Activated effector memory CD4-positive, alpha-beta T cell treated with Interleukin-2 at 50 U/mL for 16 hours (primary cell): ENCODE measurements at regions not wholly inside any gene's neighbourhood (a gene's known extent, or its start where the extent isn't known, plus 50 kb on each side); places are given as distances from the start of the nearest gene placed in this dataset.

ENCODE experiments used
- DNase-seq: peaks from one replicate; pipeline ENCODE4 v3.0.0-alpha.2; 2020

GRCh38 chr18:40473221-40474029 lies 1481.6 kb upstream of the PIK3C3 start:
- DNase-seq = no peak

- DNase-seq = no peak
These were observed 1484.3 kb upstream of the PIK3C3 start for GRCh38 chr18:40470723-40471122.

GRCh38 chr18:40469851-40470250 lies 1485.2 kb upstream of the PIK3C3 start:
- DNase-seq = no peak

- no peak for DNase-seq
These were observed 1485.7 kb upstream of the PIK3C3 start for GRCh38 chr18:40469316-40469715.

GRCh38 chr18:40464032-40464431 lies 1491.0 kb upstream of the PIK3C3 start:
- DNase-seq = no peak

GRCh38 chr18:40453903-40454302 lies 1501.1 kb upstream of the PIK3C3 start:
- DNase-seq = no peak

GRCh38 chr18:40452599-40452998 lies 1502.4 kb upstream of the PIK3C3 start:
- no peak for DNase-seq

GRCh38 chr18:40450751-40451150 lies 1504.3 kb upstream of the PIK3C3 start:
- no peak for DNase-seq

- no peak for DNase-seq
These were observed 1507.2 kb upstream of the PIK3C3 start for GRCh38 chr18:40447820-40448219.

- no peak for DNase-seq
These were observed 1514.9 kb upstream of the PIK3C3 start for GRCh38 chr18:40440088-40440487.

- no peak for DNase-seq
These were observed 1517.5 kb upstream of the PIK3C3 start for GRCh38 chr18:40437517-40437916.

GRCh38 chr18:40431071-40431985 lies 1523.7 kb upstream of the PIK3C3 start:
- no peak for DNase-seq

GRCh38 chr18:40423291-40423690 lies 1531.7 kb upstream of the PIK3C3 start:
- no peak for DNase-seq

GRCh38 chr18:40420675-40421074 lies 1534.4 kb upstream of the PIK3C3 start:
- DNase-seq = no peak

- DNase-seq = no peak
These were observed 1537.5 kb upstream of the PIK3C3 start for GRCh38 chr18:40417501-40417900.

- DNase-seq = no peak
These were observed 1539.2 kb upstream of the PIK3C3 start for GRCh38 chr18:40415821-40416220.

GRCh38 chr18:40415176-40415791 lies 1539.8 kb upstream of the PIK3C3 start:
- DNase-seq = no peak

- DNase-seq = no peak
These were observed 1540.8 kb upstream of the PIK3C3 start for GRCh38 chr18:40414155-40414754.

GRCh38 chr18:40413160-40413559 lies 1541.9 kb upstream of the PIK3C3 start:
- no peak for DNase-seq

GRCh38 chr18:40412410-40412809 lies 1542.6 kb upstream of the PIK3C3 start:
- no peak for DNase-seq

GRCh38 chr18:40407909-40408308 lies 1547.1 kb upstream of the PIK3C3 start:
- no peak for DNase-seq

- no peak for DNase-seq
These were observed 1550.8 kb upstream of the PIK3C3 start for GRCh38 chr18:40404284-40404683.

- no peak for DNase-seq
These were observed 1553.0 kb upstream of the PIK3C3 start for GRCh38 chr18:40402052-40402451.
